Stomach (tissue), 8 donors: ENCODE measurements at regions not wholly inside any gene's neighbourhood (a gene's known extent, or its start where the extent isn't known, plus 50 kb on each side); places are given as distances from the start of the nearest gene placed in this dataset.

Experiments used
- DNase-seq, 2 donors: peaks; one replicate each; pipeline versions ENCODE4 v3.0.0 to v3.0.0-alpha.2; 2013 to 2019
- H3K27ac ChIP-seq, 5 donors: fragments of 200-600 bp in 4 of 5; sonication (generic) in 4 of 5; one replicate each; pipeline ENCODE4 v1.5.1; 2013 to 2019; ENCODE audit warnings: mild to moderate bottlenecking in 1 of 5, moderate library complexity in 1 of 5
- H3K27me3 ChIP-seq, 3 donors: fragments of 200-600 bp; sonication (generic); one replicate each; pipeline ENCODE4 v1.5.1; 2017 to 2019; ENCODE audit warnings: mixed run types in 1 of 3
- H3K36me3 ChIP-seq, 4 donors: fragments of 200-600 bp; sonication (generic); 1 replicate in 3 of 4; 2 replicates in 1 of 4; pipeline ENCODE4 v1.5.1; 2016 to 2019
- H3K4me1 ChIP-seq, 4 donors: fragments of 200-600 bp; sonication (generic); one replicate each; pipeline ENCODE4 v1.5.1; 2016 to 2019
- H3K4me3 ChIP-seq, 4 donors: fragments of 200-600 bp; sonication (generic) in 3 of 4; one replicate each; pipeline ENCODE4 v1.5.1; 2016 to 2019; ENCODE audit warnings: mild to moderate bottlenecking in 1 of 4
- H3K9me3 ChIP-seq, 4 donors: fragments of 200-600 bp; sonication (generic); one replicate each; pipeline ENCODE4 v1.5.1; 2016 to 2019
- CTCF ChIP-seq, 7 experiments: fragments of 450-650 bp in 4 of 7; fragments of 200-600 bp in 3 of 7; sonication (generic) in 3 of 7; IDR thresholded peaks; one replicate each; pipeline ENCODE4 v1.5.1; 2016 to 2019; ENCODE audit warnings: antibody characterized with exemption in 7 of 7, control low read depth in 2 of 7, mild to moderate bottlenecking in 1 of 7
- EP300 ChIP-seq: sonication (generic); formaldehyde crosslinking; IDR thresholded peaks from one replicate; pipeline ENCODE4 v1.6.1; 2017; ENCODE audit warnings: antibody characterized with exemption
- POLR2A ChIP-seq, 4 donors: fragments of 450-650 bp; IDR thresholded peaks; one replicate each; pipeline ENCODE4 v1.6.1; 2016; ENCODE audit warnings: antibody characterized with exemption in 4 of 4, control low read depth in 2 of 4, mild to moderate bottlenecking in 1 of 4, moderate library complexity in 1 of 4
- POLR2AphosphoS5 ChIP-seq, 3 donors: sonication (generic); formaldehyde crosslinking; IDR thresholded peaks; one replicate each; pipeline ENCODE4 v1.6.1; 2016; ENCODE audit warnings: antibody characterized with exemption in 3 of 3
- WGBS, 5 donors: extraction: QIAGEN DNeasy Blood & Tissue Kit in 3 of 5; methylation state at CpG; one replicate each; pipeline versions ENCODE4 v1.1.5 to v1.1.7; 2013 to 2018; 5-methylcytosine and 5-hydroxymethylcytosine counted together
- intact Hi-C: fragments of 100-400 bp; cut with DNase I; formaldehyde crosslinking; loops from one replicate; pipeline ENCODE4 v1.15.1; 2023; ENCODE audit warnings: low total_unique reads
- donor health status: healthy with polysubstance abuse.
- donor health status: Bipolar disorder and iron deficiency.
- donor health status: healthy.

GRCh38 chr4:179145746-179146525, 1703.7 kb upstream of the AGA start:
- H3K27ac ChIP-seq = no peak overlapping the region
- no peak for TF ChIP-seq CTCF (IDR thresholded peaks at IDR 0.05)
- TF ChIP-seq POLR2A (IDR thresholded peaks at IDR 0.05) = no peak
- TF ChIP-seq EP300 = no peak
- TF ChIP-seq POLR2AphosphoS5 (IDR thresholded peaks at IDR 0.05) = no peak
- peaks cover 0 to 4% (median 0%) of the 10 kb centered on the region in 4 donors for H3K9me3 ChIP-seq
- H3K27me3 ChIP-seq = no peaks in the 10 kb centered on the region
- no peaks in the 10 kb centered on the region for H3K36me3 ChIP-seq
- intact Hi-C loops = no loop called here
- WGBS, 5 donors = 63 to 82% (median 74%) methylated on average over 4 of the region's 4 CpGs
- no peaks in the 10 kb centered on the region for H3K4me1 ChIP-seq
- no peak overlapping the region for H3K4me3 ChIP-seq
- DNase-seq = no peak

GRCh38 chr4:179151770-179152169, 1709.5 kb upstream of the AGA start:
- no peak for TF ChIP-seq POLR2AphosphoS5 (IDR thresholded peaks at IDR 0.05)
- TF ChIP-seq CTCF (IDR thresholded peaks at IDR 0.05) = no peak
- TF ChIP-seq EP300 = no peak
- no peak for TF ChIP-seq POLR2A (IDR thresholded peaks at IDR 0.05)
- no peaks in the 10 kb centered on the region for H3K36me3 ChIP-seq
- no peak for DNase-seq
- no peaks in the 10 kb centered on the region for H3K4me1 ChIP-seq
- no peak overlapping the region for H3K27ac ChIP-seq
- 51 to 66% (median 58%) methylated on average over 6 of the region's 6 CpGs for WGBS, 5 donors
- H3K4me3 ChIP-seq = no peak overlapping the region
- no peaks in the 10 kb centered on the region for H3K27me3 ChIP-seq
- H3K9me3 ChIP-seq = peaks cover 0 to 5% (median 0%) of the 10 kb centered on the region in 4 donors
- intact Hi-C loops = no loop called here

- Histone ChIP-seq H3K27me3 (no peaks in the 10 kb centered on the region), H3K4me1 (no peaks in the 10 kb centered on the region), H3K4me3 (no peak overlapping the region), H3K36me3 (no peaks in the 10 kb centered on the region), H3K27ac (no peak overlapping the region), H3K9me3 (no peaks in the 10 kb centered on the region)
- no peak for TF ChIP-seq EP300
- no peak for TF ChIP-seq POLR2AphosphoS5 (IDR thresholded peaks at IDR 0.05)
- no peak for TF ChIP-seq CTCF (IDR thresholded peaks at IDR 0.05)
- no peak for TF ChIP-seq POLR2A (IDR thresholded peaks at IDR 0.05)
- intact Hi-C loops = no loop called here
- WGBS, 5 donors = 56 to 65% (median 56%) methylated on average over 2 of the region's 2 CpGs
- no peak for DNase-seq
Observed at GRCh38 chr4:179163147-179163546, 1720.9 kb upstream of the AGA start.

GRCh38 chr4:179164267-179164999, 1722.2 kb upstream of the AGA start:
- H3K4me3 ChIP-seq = no peak overlapping the region
- TF ChIP-seq POLR2A (IDR thresholded peaks at IDR 0.05) = no peak
- TF ChIP-seq CTCF (IDR thresholded peaks at IDR 0.05) = no peak
- TF ChIP-seq POLR2AphosphoS5 (IDR thresholded peaks at IDR 0.05) = no peak
- TF ChIP-seq EP300 = no peak
- no peak overlapping the region for H3K27ac ChIP-seq
- H3K27me3 ChIP-seq = no peaks in the 10 kb centered on the region
- intact Hi-C loops = no loop called here
- no peak for DNase-seq
- no peaks in the 10 kb centered on the region for H3K4me1 ChIP-seq
- H3K36me3 ChIP-seq = no peaks in the 10 kb centered on the region
- H3K9me3 ChIP-seq = no peaks in the 10 kb centered on the region
- WGBS, 5 donors = 83 to 94% (median 89%) methylated on average over 5 of the region's 5 CpGs
